C4-2B (cell line): ENCODE measurements at regions not wholly inside any gene's neighbourhood (a gene's known extent, or its start where the extent isn't known, plus 50 kb on each side); places are given as distances from the start of the nearest gene placed in this dataset.

Experiments
- CTCF ChIP-seq: fragments of 450-650 bp; conservative IDR thresholded peaks from 2 replicates; pipeline ENCODE4 v1.5.1; 2017; ENCODE audit warnings: mild to moderate bottlenecking
- ZFX ChIP-seq: fragments of 450-650 bp; IDR thresholded peaks from 2 replicates; pipeline ENCODE4 v1.6.1; 2017

DNA sequence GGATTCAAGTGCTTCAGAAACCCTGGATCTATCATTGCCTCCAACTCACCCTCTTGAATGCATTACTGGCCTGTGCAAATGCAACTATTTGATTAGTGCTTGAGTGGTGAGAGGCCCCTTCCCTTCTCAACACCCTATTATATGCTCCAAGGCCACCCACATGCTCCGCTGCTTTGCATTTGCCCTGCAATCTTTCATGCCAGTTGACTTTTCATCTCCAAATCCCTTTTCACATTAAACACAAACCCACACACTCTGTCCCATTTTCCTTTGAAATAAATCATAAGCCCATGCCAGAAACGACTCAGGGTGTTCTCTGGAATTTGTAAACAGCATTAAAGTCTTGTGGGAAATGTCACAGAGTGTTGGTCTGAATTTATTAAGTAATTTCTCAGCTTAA is 78.9 kb upstream of the CTTNBP2NL start:
- TF ChIP-seq CTCF (no peak), ZFX (no peak)
